Parathyroid adenoma (tissue), 2 donors: ENCODE measurements at regions not wholly inside any gene's neighbourhood (a gene's known extent, or its start where the extent isn't known, plus 50 kb on each side); places are given as distances from the start of the nearest gene placed in this dataset.

Experiments
- H2AFZ ChIP-seq: fragments of 300-600 bp; sonication (generic); one replicate; pipeline ENCODE4 v1.7.0; 2017; ENCODE audit warnings: antibody characterized with exemption, mild to moderate bottlenecking
- H3K27ac ChIP-seq: fragments of 300-600 bp; sonication (generic); one replicate; pipeline ENCODE4 v1.7.0; 2017
- H3K27me3 ChIP-seq: fragments of 300-600 bp; sonication (generic); one replicate; pipeline ENCODE4 v1.7.0; 2017; ENCODE audit warnings: low read length; ENCODE audit not compliant: control insufficient read depth, insufficient read depth
- H3K36me3 ChIP-seq: fragments of 300-600 bp; sonication (generic); one replicate; pipeline ENCODE4 v1.7.0; 2017; ENCODE audit warnings: low read length; ENCODE audit not compliant: control insufficient read depth, insufficient read depth
- H3K4me1 ChIP-seq: fragments of 300-600 bp; sonication (generic); one replicate; pipeline ENCODE4 v1.7.0; 2017; ENCODE audit warnings: control low read depth
- H3K4me2 ChIP-seq: fragments of 300-600 bp; sonication (generic); one replicate; pipeline ENCODE4 v1.7.0; 2017; ENCODE audit warnings: low read length
- H3K4me3 ChIP-seq: fragments of 300-600 bp; sonication (generic); one replicate; pipeline ENCODE4 v1.7.0; 2017; ENCODE audit warnings: low read depth, low read length
- H3K79me2 ChIP-seq: fragments of 300-600 bp; sonication (generic); one replicate; pipeline ENCODE4 v1.7.0; 2017; ENCODE audit warnings: control low read depth
- H3K9ac ChIP-seq: fragments of 300-600 bp; sonication (generic); one replicate; pipeline ENCODE4 v1.7.0; 2017; ENCODE audit warnings: mild to moderate bottlenecking
- H3K9me3 ChIP-seq: fragments of 300-600 bp; sonication (generic); one replicate; pipeline ENCODE4 v1.7.0; 2017; ENCODE audit warnings: low read length; ENCODE audit not compliant: control insufficient read depth
- TF ChIP-seq, protein P1 (sequence below): fragments of 300-600 bp; sonication (generic); IDR thresholded peaks from one replicate; pipeline ENCODE4 v1.7.0; 2017; ENCODE audit warnings: antibody characterized with exemption, mild to moderate bottlenecking
- donor health status: primary hyperparathyroidism.

DNA sequence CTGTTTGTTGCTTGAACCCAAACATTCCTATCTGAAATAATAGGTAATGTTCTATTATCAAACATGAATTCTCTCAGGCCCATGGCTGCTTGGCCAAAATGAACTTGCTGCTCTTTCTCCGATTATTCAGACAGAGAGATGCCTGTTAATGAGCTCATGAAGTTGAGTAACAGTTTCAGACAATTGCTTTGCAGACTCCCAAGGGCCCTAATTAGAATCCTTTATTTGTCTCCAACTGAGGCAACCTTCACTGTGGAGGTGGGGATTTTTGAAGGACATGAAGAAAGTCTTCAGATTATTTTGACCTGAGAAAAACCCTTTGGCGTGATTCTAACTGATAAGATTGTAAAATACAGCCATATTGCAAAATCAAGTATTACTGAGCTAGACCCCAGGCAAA, 466.7 kb downstream of the NFIB start:
- H3K36me3 ChIP-seq, result no peaks in the 10 kb centered on the region

DNA sequence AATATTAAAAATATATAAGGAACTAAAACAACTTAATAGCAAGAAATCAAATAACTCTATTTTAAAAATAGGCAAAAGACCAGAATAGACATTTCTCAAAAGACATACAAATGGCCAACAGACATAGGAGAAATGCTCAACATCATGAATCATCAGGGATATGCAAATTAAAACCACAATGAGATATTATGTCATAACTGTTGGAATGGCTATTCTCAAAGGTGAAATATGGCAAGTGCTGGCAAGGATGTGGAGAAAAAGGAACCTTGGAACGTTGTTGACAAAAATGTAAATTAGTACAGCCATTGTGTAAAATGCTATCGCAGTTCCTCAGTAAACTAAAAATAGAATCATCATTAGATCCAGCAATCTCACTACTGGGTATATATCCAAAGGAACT, 468.5 kb downstream of the NFIB start:
- TF ChIP-seq, protein P1, sequence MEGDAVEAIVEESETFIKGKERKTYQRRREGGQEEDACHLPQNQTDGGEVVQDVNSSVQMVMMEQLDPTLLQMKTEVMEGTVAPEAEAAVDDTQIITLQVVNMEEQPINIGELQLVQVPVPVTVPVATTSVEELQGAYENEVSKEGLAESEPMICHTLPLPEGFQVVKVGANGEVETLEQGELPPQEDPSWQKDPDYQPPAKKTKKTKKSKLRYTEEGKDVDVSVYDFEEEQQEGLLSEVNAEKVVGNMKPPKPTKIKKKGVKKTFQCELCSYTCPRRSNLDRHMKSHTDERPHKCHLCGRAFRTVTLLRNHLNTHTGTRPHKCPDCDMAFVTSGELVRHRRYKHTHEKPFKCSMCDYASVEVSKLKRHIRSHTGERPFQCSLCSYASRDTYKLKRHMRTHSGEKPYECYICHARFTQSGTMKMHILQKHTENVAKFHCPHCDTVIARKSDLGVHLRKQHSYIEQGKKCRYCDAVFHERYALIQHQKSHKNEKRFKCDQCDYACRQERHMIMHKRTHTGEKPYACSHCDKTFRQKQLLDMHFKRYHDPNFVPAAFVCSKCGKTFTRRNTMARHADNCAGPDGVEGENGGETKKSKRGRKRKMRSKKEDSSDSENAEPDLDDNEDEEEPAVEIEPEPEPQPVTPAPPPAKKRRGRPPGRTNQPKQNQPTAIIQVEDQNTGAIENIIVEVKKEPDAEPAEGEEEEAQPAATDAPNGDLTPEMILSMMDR, result no peak
- Histone ChIP-seq H3K9ac (no peak overlapping the region), H3K27me3 (no peaks in the 10 kb centered on the region), H3K27ac (no peak overlapping the region), H3K36me3 (no peaks in the 10 kb centered on the region), H3K4me3 (no peak overlapping the region), H3K4me2 (no peak overlapping the region), H3K4me1 (no peaks in the 10 kb centered on the region), H2AFZ (no peak overlapping the region), H3K79me2 (no peaks in the 10 kb centered on the region), H3K9me3 (no peaks in the 10 kb centered on the region)

More for the DNA sequence above, 466.7 kb downstream of the NFIB start:
- H3K4me1 ChIP-seq, result no peaks in the 10 kb centered on the region
- no peak overlapping the region for H3K27ac ChIP-seq
- H3K9ac ChIP-seq, result no peak overlapping the region
- H3K4me3 ChIP-seq, result no peak overlapping the region
- no peak overlapping the region for H2AFZ ChIP-seq
- H3K9me3 ChIP-seq, result no peaks in the 10 kb centered on the region
- TF ChIP-seq, protein P1, result no peak
- no peaks in the 10 kb centered on the region for H3K27me3 ChIP-seq
- H3K4me2 ChIP-seq, result no peak overlapping the region
- no peaks in the 10 kb centered on the region for H3K79me2 ChIP-seq

DNA sequence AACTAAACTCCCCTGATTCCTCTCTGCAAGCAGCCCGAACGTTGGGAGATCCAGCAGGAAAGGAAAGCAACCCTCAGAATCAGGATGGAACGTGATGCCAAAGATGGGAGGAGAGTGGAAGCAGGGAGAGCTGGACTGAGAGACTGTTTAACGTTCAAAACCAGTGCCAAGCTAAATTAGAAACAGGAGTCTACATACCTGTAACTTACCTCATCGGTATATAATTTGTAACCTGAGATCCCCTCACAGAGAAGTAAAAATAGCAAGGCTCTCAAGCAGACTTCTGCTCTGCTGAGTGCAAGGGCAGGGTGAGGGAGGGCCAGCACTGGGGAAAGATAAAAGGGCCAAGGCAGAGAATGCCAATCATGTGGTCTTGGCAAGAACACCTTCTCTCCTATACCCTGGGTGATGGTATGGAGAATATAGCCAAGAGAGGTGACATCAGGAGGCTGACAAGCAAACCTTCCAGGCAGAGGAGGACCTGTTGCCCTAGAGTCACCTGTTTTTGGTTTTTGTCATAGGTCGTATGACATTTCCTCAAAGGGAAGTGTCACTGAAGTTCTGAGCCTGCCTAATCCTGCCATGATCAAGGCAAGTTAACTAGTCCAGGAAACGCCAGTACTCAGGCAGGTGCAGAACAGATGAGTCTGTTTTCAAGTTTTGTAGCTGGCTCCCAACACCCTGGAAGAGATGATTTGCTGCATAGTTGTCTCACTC, 472.0 kb downstream of the NFIB start:
- H3K9ac ChIP-seq, result no peak overlapping the region
- no peaks in the 10 kb centered on the region for H3K27me3 ChIP-seq
- H3K27ac ChIP-seq, result no peak overlapping the region
- no peaks in the 10 kb centered on the region for H3K36me3 ChIP-seq
- no peak overlapping the region for H3K4me2 ChIP-seq
- no peaks in the 10 kb centered on the region for H3K4me1 ChIP-seq
- H2AFZ ChIP-seq, result no peak overlapping the region
- H3K79me2 ChIP-seq, result no peaks in the 10 kb centered on the region
- TF ChIP-seq, protein P1, result no peak
- no peak overlapping the region for H3K4me3 ChIP-seq
- no peaks in the 10 kb centered on the region for H3K9me3 ChIP-seq

DNA sequence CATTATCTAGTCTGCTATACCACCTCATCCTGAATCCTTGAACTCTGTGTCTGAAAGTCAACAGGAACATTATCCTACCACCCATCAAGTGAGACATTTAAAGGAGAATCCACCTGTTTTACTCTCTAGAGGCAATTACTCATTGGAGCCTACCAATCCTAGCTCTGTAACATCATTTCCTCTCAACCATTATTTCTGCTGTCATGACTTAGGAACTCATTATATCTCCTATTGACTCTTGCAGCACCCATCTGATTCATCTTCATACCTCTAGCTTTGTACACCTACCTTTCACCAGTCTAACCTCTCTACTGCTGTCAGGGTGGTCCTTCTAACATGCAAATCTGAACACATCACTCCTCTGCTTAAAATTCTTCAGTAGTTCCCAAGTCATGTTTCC, 481.5 kb downstream of the NFIB start:
- H2AFZ ChIP-seq, result no peak overlapping the region
- no peak overlapping the region for H3K4me3 ChIP-seq
- H3K4me1 ChIP-seq, result no peaks in the 10 kb centered on the region
- peaks cover 4% of the 10 kb centered on the region for H3K9me3 ChIP-seq
- H3K9ac ChIP-seq, result no peak overlapping the region
- no peak overlapping the region for H3K27ac ChIP-seq
- no peaks in the 10 kb centered on the region for H3K27me3 ChIP-seq
- no peaks in the 10 kb centered on the region for H3K36me3 ChIP-seq
- H3K79me2 ChIP-seq, result no peaks in the 10 kb centered on the region
- TF ChIP-seq, protein P1, result no peak
- no peak overlapping the region for H3K4me2 ChIP-seq

DNA sequence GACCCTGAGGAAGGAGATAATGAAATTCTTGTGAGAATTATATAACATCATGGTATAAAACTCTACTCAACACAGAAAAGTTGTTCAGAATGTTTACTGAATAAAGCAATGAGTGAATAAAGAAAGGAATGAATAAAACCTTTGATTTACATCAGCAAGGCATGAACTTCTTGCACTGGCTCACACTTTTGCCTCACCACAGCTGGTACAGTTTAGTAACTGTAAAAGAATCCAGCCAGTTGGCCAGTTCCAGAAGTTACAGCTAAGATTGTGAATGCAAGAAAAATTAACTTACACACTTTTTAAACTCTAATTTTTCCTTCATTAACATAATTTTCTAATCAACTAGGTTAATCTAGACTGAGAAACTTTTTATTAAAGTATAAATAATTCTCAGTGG, 490.9 kb downstream of the NFIB start:
- Histone ChIP-seq H3K79me2 (no peaks in the 10 kb centered on the region), H3K9ac (no peak overlapping the region), H3K27me3 (no peaks in the 10 kb centered on the region), H3K4me2 (no peak overlapping the region), H2AFZ (no peak overlapping the region), H3K9me3 (no peaks in the 10 kb centered on the region), H3K4me3 (no peak overlapping the region), H3K4me1 (no peaks in the 10 kb centered on the region), H3K27ac (no peak overlapping the region), H3K36me3 (no peaks in the 10 kb centered on the region)
- TF ChIP-seq, protein P1, result no peak
